Endothelial cell of umbilical vein (primary cell): ENCODE measurements at regions not wholly inside any gene's neighbourhood (a gene's known extent, or its start where the extent isn't known, plus 50 kb on each side); places are given as distances from the start of the nearest gene placed in this dataset.

Experiments
- EZH2 ChIP-seq: IDR thresholded peaks from 2 replicates; pipeline ENCODE4 v1.6.1; 2012; ENCODE audit warnings: borderline replicate concordance, low read depth, mild to moderate bottlenecking, moderate library complexity, low read length, inconsistent platforms; ENCODE audit not compliant: severe bottlenecking
- POLR2A ChIP-seq: IDR thresholded peaks from 2 replicates; pipeline ENCODE4 v1.6.1; 2012; ENCODE audit warnings: low read depth, mild to moderate bottlenecking, control low read depth, low read length
- POLR2AphosphoS5 ChIP-seq: IDR thresholded peaks from 2 replicates; pipeline ENCODE4 v1.6.1; 2012; ENCODE audit warnings: low read depth, mild to moderate bottlenecking, control low read depth, low read length, moderate library complexity; ENCODE audit not compliant: insufficient read depth
- TF ChIP-seq, protein P1 (sequence below), 2 donors: IDR thresholded peaks; 1 replicate in 1 of 2; 2 replicates in 1 of 2; pipeline ENCODE4 v1.5.1; 2011; ENCODE audit warnings: low read length in 2 of 2, mild to moderate bottlenecking in 2 of 2, moderate library complexity in 2 of 2, control low read depth in 1 of 2, inconsistent platforms in 1 of 2, low read depth in 1 of 2; ENCODE audit not compliant: insufficient read depth in 1 of 2; ENCODE audit errors: extremely low read depth in 1 of 2

- TF ChIP-seq POLR2A (no peak), EZH2 (no peak), POLR2AphosphoS5 (no peak)
- TF ChIP-seq, protein P1, sequence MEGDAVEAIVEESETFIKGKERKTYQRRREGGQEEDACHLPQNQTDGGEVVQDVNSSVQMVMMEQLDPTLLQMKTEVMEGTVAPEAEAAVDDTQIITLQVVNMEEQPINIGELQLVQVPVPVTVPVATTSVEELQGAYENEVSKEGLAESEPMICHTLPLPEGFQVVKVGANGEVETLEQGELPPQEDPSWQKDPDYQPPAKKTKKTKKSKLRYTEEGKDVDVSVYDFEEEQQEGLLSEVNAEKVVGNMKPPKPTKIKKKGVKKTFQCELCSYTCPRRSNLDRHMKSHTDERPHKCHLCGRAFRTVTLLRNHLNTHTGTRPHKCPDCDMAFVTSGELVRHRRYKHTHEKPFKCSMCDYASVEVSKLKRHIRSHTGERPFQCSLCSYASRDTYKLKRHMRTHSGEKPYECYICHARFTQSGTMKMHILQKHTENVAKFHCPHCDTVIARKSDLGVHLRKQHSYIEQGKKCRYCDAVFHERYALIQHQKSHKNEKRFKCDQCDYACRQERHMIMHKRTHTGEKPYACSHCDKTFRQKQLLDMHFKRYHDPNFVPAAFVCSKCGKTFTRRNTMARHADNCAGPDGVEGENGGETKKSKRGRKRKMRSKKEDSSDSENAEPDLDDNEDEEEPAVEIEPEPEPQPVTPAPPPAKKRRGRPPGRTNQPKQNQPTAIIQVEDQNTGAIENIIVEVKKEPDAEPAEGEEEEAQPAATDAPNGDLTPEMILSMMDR (IDR thresholded peaks at IDR 0.05; ENCODE audit: extremely low read depth in 1 of 2, insufficient read depth in 1 of 2, low read depth in 1 of 2, low read length in 2 of 2) = no peak
These were observed 81.5 kb upstream of the CHD1 start for GRCh38 chr5:99010294-99010693.
